Erythroblast (primary cell): ENCODE measurements at regions not wholly inside any gene's neighbourhood (a gene's known extent, or its start where the extent isn't known, plus 50 kb on each side); places are given as distances from the start of the nearest gene placed in this dataset.

Source experiments
- GATA1 ChIP-seq: IDR thresholded peaks from 2 replicates; pipeline ENCODE4 v1.6.1; 2011; ENCODE audit warnings: low read depth, mild to moderate bottlenecking, control low read depth, low read length, moderate library complexity
- POLR2A ChIP-seq: IDR thresholded peaks from 2 replicates; pipeline ENCODE4 v1.6.1; 2011; ENCODE audit warnings: mild to moderate bottlenecking, low read length

DNA sequence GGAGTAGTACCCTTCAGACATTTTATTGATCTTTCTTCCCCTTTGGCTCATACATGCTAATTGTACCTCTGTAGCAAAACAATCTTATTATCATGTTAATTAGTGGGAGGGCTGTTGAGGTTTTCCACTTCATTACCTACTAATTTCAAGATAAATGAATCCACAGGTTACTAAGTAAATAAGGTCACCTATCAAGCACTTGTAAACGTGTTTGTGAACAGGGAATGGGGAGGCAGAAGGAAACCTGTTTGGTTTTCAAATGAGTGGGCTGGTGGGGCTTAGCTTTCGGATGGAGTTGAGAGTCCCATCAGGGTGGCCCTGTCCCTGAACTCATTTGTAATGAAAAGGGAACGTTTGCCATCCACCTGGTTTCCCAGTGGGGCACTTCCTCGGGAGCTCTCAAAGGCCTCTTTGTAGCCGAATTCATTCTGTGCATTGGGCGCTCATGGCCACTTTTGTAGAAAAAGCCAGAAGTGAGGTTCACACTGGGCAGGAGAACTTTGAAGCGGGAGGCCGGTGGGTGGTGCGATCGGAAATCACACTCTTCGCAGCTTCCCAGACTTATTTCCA lies 419.8 kb upstream of the NR2F2 start:
- TF ChIP-seq POLR2A (no peak), GATA1 (no peak)
